ENCODE measurements at regions not wholly inside any gene's neighbourhood (a gene's known extent, or its start where the extent isn't known, plus 50 kb on each side); places are given as distances from the start of the nearest gene placed in this dataset.
A peak's percentile ranks its signal among the peaks of the same experiment; 100 is the strongest.

- Histone ChIP-seq H3K27me3 (ENCODE audit: insufficient read depth, insufficient read length) (peaks cover 5% of the 10 kb centered on the region), H3K4me3 (ENCODE audit: insufficient read length, low read depth) (no peak overlapping the region), H3K4me1 (ENCODE audit: insufficient read depth, insufficient read length) (no peaks in the 10 kb centered on the region), H3K9me3 (ENCODE audit: insufficient read depth, low read length) (peaks cover 9% of the 10 kb centered on the region; the same call in 1 of the 2 replicates), H3K9ac (ENCODE audit: insufficient read length, low read depth) (no peak overlapping the region), H3K36me3 (ENCODE audit: insufficient read depth, insufficient read length, low read length) (no peaks in the 10 kb centered on the region)
- DNase-seq (ENCODE audit: low read depth, low spot score), result no peak
- TF ChIP-seq YY1 (IDR thresholded peaks at IDR 0.05; ENCODE audit: insufficient read depth, insufficient read length), result no peak
- no peak for TF ChIP-seq SUZ12 (IDR thresholded peaks at IDR 0.05; ENCODE audit: extremely low read depth, insufficient read depth, insufficient read length)
- TF ChIP-seq ZNF274 (IDR thresholded peaks at IDR 0.05; ENCODE audit: low read depth, low read length), result no peak
These were observed 94.3 kb upstream of the FOXA2 start for GRCh38 chr20:22678678-22679077.

- no peaks in the 10 kb centered on the region for H3K4me1 ChIP-seq (ENCODE audit: insufficient read depth, insufficient read length)
- TF ChIP-seq SUZ12 (IDR thresholded peaks at IDR 0.05; ENCODE audit: extremely low read depth, insufficient read depth, insufficient read length), result no peak
- TF ChIP-seq YY1 (IDR thresholded peaks at IDR 0.05; ENCODE audit: insufficient read depth, insufficient read length), result no peak
- TF ChIP-seq ZNF274 (IDR thresholded peaks at IDR 0.05; ENCODE audit: low read depth, low read length), result no peak
- H3K9ac ChIP-seq (ENCODE audit: insufficient read length, low read depth), result no peak overlapping the region
- no peak overlapping the region for H3K4me3 ChIP-seq (ENCODE audit: insufficient read length, low read depth)
- no peaks in the 10 kb centered on the region for H3K36me3 ChIP-seq (ENCODE audit: insufficient read depth, insufficient read length, low read length)
- no peak for DNase-seq (ENCODE audit: low read depth, low spot score)
- peaks cover 5% of the 10 kb centered on the region for H3K27me3 ChIP-seq (ENCODE audit: insufficient read depth, insufficient read length)
- H3K9me3 ChIP-seq (ENCODE audit: insufficient read depth, low read length), result peaks cover 9% of the 10 kb centered on the region; the same call in 1 of the 2 replicates
These were observed 94.8 kb upstream of the FOXA2 start for GRCh38 chr20:22679197-22679596.

GRCh38 chr20:22680031-22680740 lies 95.8 kb upstream of the FOXA2 start:
- H3K4me1 ChIP-seq (ENCODE audit: insufficient read depth, insufficient read length), result no peaks in the 10 kb centered on the region
- peaks cover 5% of the 10 kb centered on the region for H3K27me3 ChIP-seq (ENCODE audit: insufficient read depth, insufficient read length)
- peaks cover 9% of the 10 kb centered on the region; the same call in 1 of the 2 replicates for H3K9me3 ChIP-seq (ENCODE audit: insufficient read depth, low read length)
- TF ChIP-seq SUZ12 (IDR thresholded peaks at IDR 0.05; ENCODE audit: extremely low read depth, insufficient read depth, insufficient read length) (no peak), YY1 (IDR thresholded peaks at IDR 0.05; ENCODE audit: insufficient read depth, insufficient read length) (no peak), ZNF274 (IDR thresholded peaks at IDR 0.05; ENCODE audit: low read depth, low read length) (no peak)
- DNase-seq (ENCODE audit: low read depth, low spot score), result no peak
- H3K4me3 ChIP-seq (ENCODE audit: insufficient read length, low read depth), result no peak overlapping the region
- no peak overlapping the region for H3K9ac ChIP-seq (ENCODE audit: insufficient read length, low read depth)
- no peaks in the 10 kb centered on the region for H3K36me3 ChIP-seq (ENCODE audit: insufficient read depth, insufficient read length, low read length)

GRCh38 chr20:22681591-22682248 lies 97.3 kb upstream of the FOXA2 start:
- Histone ChIP-seq H3K36me3 (ENCODE audit: insufficient read depth, insufficient read length, low read length) (no peaks in the 10 kb centered on the region), H3K4me1 (ENCODE audit: insufficient read depth, insufficient read length) (no peaks in the 10 kb centered on the region), H3K9me3 (ENCODE audit: insufficient read depth, low read length) (peaks cover 9% of the 10 kb centered on the region; the same call in 1 of the 2 replicates), H3K27me3 (ENCODE audit: insufficient read depth, insufficient read length) (peaks cover 5% of the 10 kb centered on the region), H3K4me3 (ENCODE audit: insufficient read length, low read depth) (no peak overlapping the region), H3K9ac (ENCODE audit: insufficient read length, low read depth) (no peak overlapping the region)
- TF ChIP-seq YY1 (IDR thresholded peaks at IDR 0.05; ENCODE audit: insufficient read depth, insufficient read length) (no peak), ZNF274 (IDR thresholded peaks at IDR 0.05; ENCODE audit: low read depth, low read length) (no peak), SUZ12 (IDR thresholded peaks at IDR 0.05; ENCODE audit: extremely low read depth, insufficient read depth, insufficient read length) (no peak)
- DNase-seq (ENCODE audit: low read depth, low spot score), result no peak

- no peak for TF ChIP-seq SUZ12 (IDR thresholded peaks at IDR 0.05; ENCODE audit: extremely low read depth, insufficient read depth, insufficient read length)
- no peak overlapping the region for H3K9ac ChIP-seq (ENCODE audit: insufficient read length, low read depth)
These were observed 98.0 kb upstream of the FOXA2 start for GRCh38 chr20:22682381-22682780.

GRCh38 chr20:22684072-22684762 lies 99.8 kb upstream of the FOXA2 start:
- no peak for TF ChIP-seq SUZ12 (IDR thresholded peaks at IDR 0.05; ENCODE audit: extremely low read depth, insufficient read depth, insufficient read length)
- TF ChIP-seq ZNF274 (IDR thresholded peaks at IDR 0.05; ENCODE audit: low read depth, low read length), result no peak
- TF ChIP-seq YY1 (IDR thresholded peaks at IDR 0.05; ENCODE audit: insufficient read depth, insufficient read length), result no peak

More at GRCh38 chr20:22682381-22682780, 98.0 kb upstream of the FOXA2 start:
- H3K9me3 ChIP-seq (ENCODE audit: insufficient read depth, low read length), result peaks cover 9% of the 10 kb centered on the region; the same call in 1 of the 2 replicates
- H3K36me3 ChIP-seq (ENCODE audit: insufficient read depth, insufficient read length, low read length), result no peaks in the 10 kb centered on the region
- no peak for DNase-seq (ENCODE audit: low read depth, low spot score)
- H3K4me3 ChIP-seq (ENCODE audit: insufficient read length, low read depth), result no peak overlapping the region
- peaks cover 5% of the 10 kb centered on the region for H3K27me3 ChIP-seq (ENCODE audit: insufficient read depth, insufficient read length)
- no peaks in the 10 kb centered on the region for H3K4me1 ChIP-seq (ENCODE audit: insufficient read depth, insufficient read length)

More at GRCh38 chr20:22684072-22684762, 99.8 kb upstream of the FOXA2 start:
- H3K27me3 ChIP-seq (ENCODE audit: insufficient read depth, insufficient read length), result peaks cover 5% of the 10 kb centered on the region
- H3K4me3 ChIP-seq (ENCODE audit: insufficient read length, low read depth), result no peak overlapping the region
- no peaks in the 10 kb centered on the region for H3K36me3 ChIP-seq (ENCODE audit: insufficient read depth, insufficient read length, low read length)
- H3K4me1 ChIP-seq (ENCODE audit: insufficient read depth, insufficient read length), result no peaks in the 10 kb centered on the region
- H3K9ac ChIP-seq (ENCODE audit: insufficient read length, low read depth), result no peak overlapping the region
- DNase-seq (ENCODE audit: low read depth, low spot score), result peak; percentile 56
- H3K9me3 ChIP-seq (ENCODE audit: insufficient read depth, low read length), result peaks cover 3% of the 10 kb centered on the region; the same call in 1 of the 2 replicates
